ENCODE measurements at regions not wholly inside any gene's neighbourhood (a gene's known extent, or its start where the extent isn't known, plus 50 kb on each side); places are given as distances from the start of the nearest gene placed in this dataset.

GRCh38 chr19:32287086-32287485, 58.3 kb upstream of the ZNF507 start:
- DNase-seq (ENCODE audit: low read depth, low spot score), result no peak

DNA sequence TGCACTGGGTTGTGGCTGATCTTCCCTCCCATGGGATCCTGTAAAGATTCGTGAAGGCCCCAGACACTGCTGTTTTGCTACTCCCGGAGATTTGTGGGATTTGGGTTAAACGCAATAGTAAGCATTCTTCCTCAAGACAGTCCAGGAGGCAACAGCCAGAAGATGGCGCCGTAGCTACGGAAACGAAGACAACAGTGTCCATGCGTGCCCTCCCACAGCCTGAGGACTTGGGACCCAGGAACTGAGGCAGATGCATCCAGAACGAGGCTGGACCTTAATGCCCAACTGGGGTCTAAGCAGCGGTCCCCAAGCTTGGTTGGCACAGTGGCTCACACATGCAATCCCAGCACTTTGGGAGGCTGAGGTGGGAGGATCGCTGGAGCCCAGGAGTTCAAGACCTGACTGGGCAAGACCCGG, 57.6 kb upstream of the ZNF507 start:
- DNase-seq (ENCODE audit: low read depth, low spot score), result peak; percentile 7

DNA sequence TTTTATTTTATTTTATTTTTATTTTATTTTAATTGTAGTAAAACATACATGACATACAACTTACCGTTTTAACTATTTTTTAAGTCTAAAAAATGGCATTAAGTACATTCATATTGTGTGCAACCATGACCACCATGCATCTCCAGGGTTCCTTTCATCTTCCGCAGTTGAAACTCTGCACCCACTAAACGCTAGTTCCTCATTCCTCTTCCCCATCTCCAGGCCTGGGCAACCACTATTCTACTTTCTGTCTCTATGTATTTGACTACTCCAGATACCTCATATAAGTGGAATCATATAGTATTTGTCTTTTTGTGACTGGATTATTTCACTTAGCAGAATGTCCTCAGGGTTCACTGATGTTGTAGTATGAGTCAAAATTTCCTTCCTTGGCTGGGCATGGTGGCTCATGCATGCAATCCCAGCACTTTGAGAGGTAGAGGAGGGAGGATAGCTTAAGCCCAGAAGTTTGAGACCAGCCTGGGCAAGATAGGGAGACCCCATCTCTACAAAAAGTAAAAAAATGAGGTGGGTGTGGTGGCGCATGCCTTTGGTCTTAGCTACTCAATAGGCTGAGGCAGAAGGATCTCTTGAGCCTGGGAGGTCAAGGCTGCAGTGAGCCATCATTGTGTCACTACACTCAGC, 55.7 kb upstream of the ZNF507 start:
- DNase-seq (ENCODE audit: low read depth, low spot score), result no peak

DNA sequence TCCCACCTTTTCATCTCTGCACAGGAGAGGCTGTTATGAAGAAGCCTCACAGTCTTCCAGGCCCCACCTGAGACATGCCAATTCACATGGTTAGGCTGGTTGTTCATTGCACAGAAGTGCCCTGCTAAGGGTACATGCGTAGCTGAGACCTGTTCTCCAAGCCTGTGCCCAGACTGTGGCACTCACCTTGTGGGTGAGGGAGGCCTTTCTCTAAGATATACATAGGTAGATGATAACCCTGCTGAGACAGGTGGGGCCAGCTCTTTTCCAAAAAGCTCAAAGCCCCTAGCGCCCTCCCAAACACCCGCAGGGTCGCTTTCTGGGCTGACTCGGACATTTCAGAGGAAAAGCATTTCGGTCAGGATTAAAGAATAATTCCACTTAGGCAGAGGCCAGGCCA, 53.5 kb upstream of the ZNF507 start:
- no peak for DNase-seq (ENCODE audit: low read depth, low spot score)

DNA sequence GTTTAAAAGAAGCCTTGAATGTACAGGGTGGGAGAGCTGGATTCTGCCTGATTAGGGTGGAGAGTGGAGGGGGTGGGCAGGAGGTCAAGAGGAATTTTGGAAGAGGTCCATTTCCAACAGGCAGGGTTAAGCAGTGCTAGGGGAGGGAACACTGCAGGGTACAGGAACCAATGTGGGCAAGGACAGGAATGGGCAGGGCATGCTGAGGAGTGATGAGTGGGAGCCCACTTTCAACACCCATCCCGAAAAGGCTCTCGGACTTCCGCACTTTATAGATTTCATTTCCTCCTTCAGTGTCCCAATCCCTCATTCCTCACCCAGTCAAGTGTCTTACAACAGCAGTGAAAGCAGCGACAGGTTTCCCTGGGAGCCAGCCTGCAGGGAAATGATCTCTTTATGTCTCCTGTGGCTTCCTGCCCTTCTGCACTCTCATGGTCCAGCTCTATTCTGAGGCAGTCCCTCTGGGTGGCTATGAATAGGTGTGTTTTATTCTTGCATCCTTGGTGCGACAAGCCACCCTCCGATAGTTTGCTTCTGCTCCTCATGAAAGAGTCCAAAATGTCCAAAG, 50.5 kb upstream of the ZNF507 start:
- no peak for DNase-seq (ENCODE audit: low read depth, low spot score)
